ENCODE measurements at regions not wholly inside any gene's neighbourhood (a gene's known extent, or its start where the extent isn't known, plus 50 kb on each side); places are given as distances from the start of the nearest gene placed in this dataset.

- WGBS, 2 donors (ENCODE audit: low coverage in 1 of 2) = 89 to 100% methylated on average over 1 of the region's 1 CpG
- peaks cover 7% of the 10 kb centered on the region for H3K27me3 ChIP-seq
- no peaks in the 10 kb centered on the region for H3K4me1 ChIP-seq
- no peak overlapping the region for H3K4me3 ChIP-seq
- no peak for TF ChIP-seq POLR2A (IDR thresholded peaks at IDR 0.05)
- no peak for TF ChIP-seq EP300 (IDR thresholded peaks at IDR 0.05)
- TF ChIP-seq, protein P1, sequence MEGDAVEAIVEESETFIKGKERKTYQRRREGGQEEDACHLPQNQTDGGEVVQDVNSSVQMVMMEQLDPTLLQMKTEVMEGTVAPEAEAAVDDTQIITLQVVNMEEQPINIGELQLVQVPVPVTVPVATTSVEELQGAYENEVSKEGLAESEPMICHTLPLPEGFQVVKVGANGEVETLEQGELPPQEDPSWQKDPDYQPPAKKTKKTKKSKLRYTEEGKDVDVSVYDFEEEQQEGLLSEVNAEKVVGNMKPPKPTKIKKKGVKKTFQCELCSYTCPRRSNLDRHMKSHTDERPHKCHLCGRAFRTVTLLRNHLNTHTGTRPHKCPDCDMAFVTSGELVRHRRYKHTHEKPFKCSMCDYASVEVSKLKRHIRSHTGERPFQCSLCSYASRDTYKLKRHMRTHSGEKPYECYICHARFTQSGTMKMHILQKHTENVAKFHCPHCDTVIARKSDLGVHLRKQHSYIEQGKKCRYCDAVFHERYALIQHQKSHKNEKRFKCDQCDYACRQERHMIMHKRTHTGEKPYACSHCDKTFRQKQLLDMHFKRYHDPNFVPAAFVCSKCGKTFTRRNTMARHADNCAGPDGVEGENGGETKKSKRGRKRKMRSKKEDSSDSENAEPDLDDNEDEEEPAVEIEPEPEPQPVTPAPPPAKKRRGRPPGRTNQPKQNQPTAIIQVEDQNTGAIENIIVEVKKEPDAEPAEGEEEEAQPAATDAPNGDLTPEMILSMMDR (IDR thresholded peaks at IDR 0.05) = no peak
- no peak for TF ChIP-seq POLR2AphosphoS5 (IDR thresholded peaks at IDR 0.05)
- no peaks in the 10 kb centered on the region for H3K36me3 ChIP-seq
- peaks cover 0 to 18% (median 0%) of the 10 kb centered on the region in 3 donors for H3K9me3 ChIP-seq
- no peak for ATAC-seq
- H3K27ac ChIP-seq = no peak overlapping the region
Observed at GRCh38 chr14:98761993-98762392, 510.0 kb downstream of the BCL11B start.

DNA sequence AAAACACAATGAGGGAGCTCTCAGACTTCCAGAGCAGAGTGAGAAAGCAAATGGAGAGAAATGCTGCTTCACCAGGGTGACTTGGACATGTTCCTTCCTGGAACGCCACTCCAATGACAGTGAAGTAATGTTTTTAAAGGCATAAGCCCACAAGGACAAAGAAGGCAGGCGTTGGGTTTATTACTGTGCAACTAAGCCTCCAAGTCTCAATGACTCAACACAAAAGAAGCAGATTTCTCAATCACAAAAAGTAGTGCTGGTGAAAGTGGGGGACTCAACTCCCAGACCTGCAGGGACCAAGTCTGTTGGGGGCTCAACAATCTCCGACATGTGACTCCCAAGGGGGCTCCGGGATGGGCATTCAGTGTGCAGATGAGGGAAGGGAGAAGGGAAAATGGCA lies 505.2 kb downstream of the BCL11B start:
- Histone ChIP-seq H3K9me3 (peaks cover 0 to 18% (median 0%) of the 10 kb centered on the region in 3 donors), H3K27ac (no peak overlapping the region), H3K36me3 (no peaks in the 10 kb centered on the region), H3K27me3 (no peaks in the 10 kb centered on the region), H3K4me3 (no peak overlapping the region), H3K4me1 (no peaks in the 10 kb centered on the region)
- WGBS, 2 donors (ENCODE audit: low coverage in 1 of 2) = 48 to 86% methylated on average over 2 to 4 of the region's 4 CpGs
- ATAC-seq = no peak
- TF ChIP-seq POLR2A (IDR thresholded peaks at IDR 0.05) = no peak
- TF ChIP-seq, protein P1 (IDR thresholded peaks at IDR 0.05) = no peak
- TF ChIP-seq POLR2AphosphoS5 (IDR thresholded peaks at IDR 0.05) = no peak
- no peak for TF ChIP-seq EP300 (IDR thresholded peaks at IDR 0.05)

DNA sequence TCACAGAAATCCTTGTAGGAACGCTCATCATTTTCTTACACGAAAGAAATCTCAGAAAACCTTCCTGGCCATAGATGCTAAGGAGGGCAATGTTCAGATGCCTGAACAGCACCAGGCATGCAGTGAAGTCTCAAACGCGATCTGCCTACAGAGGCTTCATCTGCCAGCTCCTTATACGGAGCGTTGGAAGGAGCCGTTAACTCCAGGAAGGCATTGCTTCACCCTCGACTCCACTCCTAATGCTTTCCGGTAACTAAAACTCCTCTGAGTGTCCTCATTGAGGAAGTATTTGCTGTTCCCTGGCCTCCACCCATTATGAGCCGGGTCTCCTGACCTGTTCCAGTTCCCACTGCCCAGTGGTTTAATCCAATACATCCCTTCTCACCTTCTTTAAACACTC lies 502.7 kb downstream of the BCL11B start:
- TF ChIP-seq, protein P1 (IDR thresholded peaks at IDR 0.05) = no peak
- TF ChIP-seq EP300 (IDR thresholded peaks at IDR 0.05) (no peak), POLR2A (IDR thresholded peaks at IDR 0.05) (no peak), POLR2AphosphoS5 (IDR thresholded peaks at IDR 0.05) (no peak)
- Histone ChIP-seq H3K27me3 (no peaks in the 10 kb centered on the region), H3K36me3 (no peaks in the 10 kb centered on the region), H3K9me3 (peaks cover 0 to 7% (median 0%) of the 10 kb centered on the region in 3 donors), H3K4me3 (no peak overlapping the region), H3K4me1 (no peaks in the 10 kb centered on the region), H3K27ac (no peak overlapping the region)
- ATAC-seq = no peak
- 63 to 69% methylated on average over 6 to 7 of the region's 10 CpGs for WGBS, 2 donors (ENCODE audit: low coverage in 1 of 2)

- no peak for TF ChIP-seq EP300 (IDR thresholded peaks at IDR 0.05)
- TF ChIP-seq POLR2A (IDR thresholded peaks at IDR 0.05) = no peak
- TF ChIP-seq, protein P1 (IDR thresholded peaks at IDR 0.05) = no peak
- TF ChIP-seq POLR2AphosphoS5 (IDR thresholded peaks at IDR 0.05) = no peak
- ATAC-seq = no peak
- Histone ChIP-seq H3K27ac (no peak overlapping the region), H3K9me3 (no peaks in the 10 kb centered on the region), H3K27me3 (no peaks in the 10 kb centered on the region), H3K4me1 (no peaks in the 10 kb centered on the region), H3K36me3 (no peaks in the 10 kb centered on the region), H3K4me3 (no peak overlapping the region)
- WGBS, 2 donors (ENCODE audit: low coverage in 1 of 2) = 86 to 90% methylated on average over 3 of the region's 3 CpGs
Observed at GRCh38 chr14:98770151-98770550, 501.8 kb downstream of the BCL11B start.

DNA sequence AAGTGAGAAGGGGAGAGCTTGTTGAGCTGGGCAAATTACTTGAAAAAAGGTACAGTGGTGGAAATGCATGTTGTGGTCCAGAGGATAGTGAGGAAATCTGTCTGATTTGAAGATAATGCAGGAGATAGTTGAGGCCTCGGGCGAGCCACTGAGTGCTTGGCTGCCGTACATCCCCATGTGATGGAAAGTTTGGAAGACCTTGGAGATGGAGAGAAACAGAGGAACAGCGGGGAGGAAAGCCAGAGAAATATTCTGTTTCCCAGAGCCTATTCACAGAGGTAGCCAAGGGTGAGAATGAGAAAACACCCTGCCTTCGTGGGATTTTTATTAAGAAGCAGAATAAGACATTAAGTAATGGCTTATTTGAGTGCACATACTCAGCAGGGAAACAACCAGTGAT lies 498.2 kb downstream of the BCL11B start:
- no peak for ATAC-seq
- Histone ChIP-seq H3K9me3 (no peaks in the 10 kb centered on the region), H3K36me3 (no peaks in the 10 kb centered on the region), H3K4me1 (no peaks in the 10 kb centered on the region), H3K4me3 (no peak overlapping the region), H3K27me3 (no peaks in the 10 kb centered on the region), H3K27ac (no peak overlapping the region)
- no peak for TF ChIP-seq EP300 (IDR thresholded peaks at IDR 0.05)
- 50 to 88% methylated on average over 5 of the region's 5 CpGs for WGBS, 2 donors (ENCODE audit: low coverage in 1 of 2)
